Fibroblast of lung (primary cell): ENCODE measurements at regions not wholly inside any gene's neighbourhood (a gene's known extent, or its start where the extent isn't known, plus 50 kb on each side); places are given as distances from the start of the nearest gene placed in this dataset.

Source experiments
- EZH2 ChIP-seq: IDR thresholded peaks from 2 replicates; pipeline ENCODE4 v1.5.1; 2012; ENCODE audit warnings: low read length, control low read depth, mild to moderate bottlenecking; ENCODE audit errors: missing control alignments
- TF ChIP-seq, protein P1 (sequence below), 2 donors: IDR thresholded peaks in 1 of 2; conservative IDR thresholded peaks in 1 of 2; 1 replicate in 1 of 2; 2 replicates in 1 of 2; pipeline ENCODE4 v1.5.1; 2011 to 2012; ENCODE audit warnings: low read length in 2 of 2, control low read depth in 1 of 2, inconsistent platforms in 1 of 2, low read depth in 1 of 2, mild to moderate bottlenecking in 1 of 2

DNA sequence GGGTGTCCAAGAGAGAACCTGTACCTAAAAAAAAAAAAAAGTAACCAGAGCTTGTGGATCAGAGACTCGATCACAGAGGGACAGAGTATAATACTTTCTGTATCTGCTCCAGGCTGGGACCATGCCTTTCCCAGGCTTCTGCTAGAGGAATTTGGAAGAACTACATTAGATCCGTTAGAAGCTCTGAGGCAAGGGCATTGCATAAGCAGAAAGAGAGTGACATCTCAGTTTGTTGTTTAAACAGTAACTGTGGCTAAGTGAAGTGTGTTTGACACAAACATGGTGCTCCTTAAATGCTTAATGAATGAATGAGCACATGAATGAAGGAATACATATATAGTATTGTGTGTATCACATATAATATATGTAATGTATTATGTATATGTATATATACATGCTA, 131.2 kb downstream of the HS3ST3B1 start:
- TF ChIP-seq EZH2, result no peak
- TF ChIP-seq, protein P1, sequence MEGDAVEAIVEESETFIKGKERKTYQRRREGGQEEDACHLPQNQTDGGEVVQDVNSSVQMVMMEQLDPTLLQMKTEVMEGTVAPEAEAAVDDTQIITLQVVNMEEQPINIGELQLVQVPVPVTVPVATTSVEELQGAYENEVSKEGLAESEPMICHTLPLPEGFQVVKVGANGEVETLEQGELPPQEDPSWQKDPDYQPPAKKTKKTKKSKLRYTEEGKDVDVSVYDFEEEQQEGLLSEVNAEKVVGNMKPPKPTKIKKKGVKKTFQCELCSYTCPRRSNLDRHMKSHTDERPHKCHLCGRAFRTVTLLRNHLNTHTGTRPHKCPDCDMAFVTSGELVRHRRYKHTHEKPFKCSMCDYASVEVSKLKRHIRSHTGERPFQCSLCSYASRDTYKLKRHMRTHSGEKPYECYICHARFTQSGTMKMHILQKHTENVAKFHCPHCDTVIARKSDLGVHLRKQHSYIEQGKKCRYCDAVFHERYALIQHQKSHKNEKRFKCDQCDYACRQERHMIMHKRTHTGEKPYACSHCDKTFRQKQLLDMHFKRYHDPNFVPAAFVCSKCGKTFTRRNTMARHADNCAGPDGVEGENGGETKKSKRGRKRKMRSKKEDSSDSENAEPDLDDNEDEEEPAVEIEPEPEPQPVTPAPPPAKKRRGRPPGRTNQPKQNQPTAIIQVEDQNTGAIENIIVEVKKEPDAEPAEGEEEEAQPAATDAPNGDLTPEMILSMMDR (conservative IDR thresholded peaks at IDR 0.05 in 1 of 2, IDR thresholded peaks at IDR 0.05 in 1 of 2; ENCODE audit: low read depth in 1 of 2, low read length in 2 of 2), result no peak
